ENCODE measurements at regions not wholly inside any gene's neighbourhood (a gene's known extent, or its start where the extent isn't known, plus 50 kb on each side); places are given as distances from the start of the nearest gene placed in this dataset.

DNA sequence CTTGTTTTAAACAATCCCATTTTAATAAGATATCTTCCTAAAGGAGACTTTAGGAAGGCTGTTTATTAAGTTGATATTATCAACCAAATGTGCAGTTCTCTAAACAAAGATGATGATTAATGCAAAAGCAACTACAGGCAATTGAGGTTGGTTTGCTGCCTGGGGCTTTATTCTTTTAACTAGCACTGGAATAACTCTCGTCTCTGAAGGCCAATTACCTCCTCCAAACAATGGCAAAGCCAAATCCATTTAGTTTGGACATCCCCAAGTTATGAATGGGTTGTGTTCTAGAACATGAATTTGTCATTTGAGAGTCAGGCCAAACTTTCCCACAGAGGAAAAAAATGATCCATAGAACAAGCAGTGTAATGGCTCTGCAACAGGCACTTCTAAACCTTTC, 114.1 kb downstream of the SLC16A9 start:
- no peaks in the 10 kb centered on the region for H3K36me3 ChIP-seq (ENCODE audit: control insufficient read depth in 1 of 2, insufficient read depth in 2 of 2, low read length in 2 of 2)
- no peaks in the 10 kb centered on the region for H3K9me3 ChIP-seq (ENCODE audit: control insufficient read depth in 1 of 2, low read length in 2 of 2)
- no peaks in the 10 kb centered on the region for H3K27me3 ChIP-seq (ENCODE audit: low read depth, low read length)
- no peak overlapping the region for H3K27ac ChIP-seq (ENCODE audit: low read length)
- peaks cover 0 to 6% of the 10 kb centered on the region in 2 donors for H3K4me1 ChIP-seq (ENCODE audit: control insufficient read depth in 1 of 2, insufficient read depth in 2 of 2, low read length in 2 of 2)
- no peak overlapping the region for H3K4me3 ChIP-seq (ENCODE audit: low read depth in 1 of 2, low read length in 2 of 2)

GRCh38 chr10:59593768-59594167, 115.9 kb downstream of the SLC16A9 start:
- H3K27me3 ChIP-seq (ENCODE audit: low read depth, low read length): no peaks in the 10 kb centered on the region
- no peaks in the 10 kb centered on the region for H3K36me3 ChIP-seq (ENCODE audit: control insufficient read depth in 1 of 2, insufficient read depth in 2 of 2, low read length in 2 of 2)
- no peak overlapping the region for H3K27ac ChIP-seq (ENCODE audit: low read length)
- no peaks in the 10 kb centered on the region for H3K9me3 ChIP-seq (ENCODE audit: control insufficient read depth in 1 of 2, low read length in 2 of 2)
- H3K4me1 ChIP-seq (ENCODE audit: control insufficient read depth in 1 of 2, insufficient read depth in 2 of 2, low read length in 2 of 2): peaks cover 0 to 6% of the 10 kb centered on the region in 2 donors
- no peak overlapping the region for H3K4me3 ChIP-seq (ENCODE audit: low read depth in 1 of 2, low read length in 2 of 2)

GRCh38 chr10:59589796-59590195, 119.9 kb downstream of the SLC16A9 start:
- Histone ChIP-seq H3K27ac (ENCODE audit: low read length) (no peak overlapping the region), H3K27me3 (ENCODE audit: low read depth, low read length) (no peaks in the 10 kb centered on the region), H3K9me3 (ENCODE audit: control insufficient read depth in 1 of 2, low read length in 2 of 2) (no peaks in the 10 kb centered on the region), H3K36me3 (ENCODE audit: control insufficient read depth in 1 of 2, insufficient read depth in 2 of 2, low read length in 2 of 2) (no peaks in the 10 kb centered on the region), H3K4me3 (ENCODE audit: low read depth in 1 of 2, low read length in 2 of 2) (no peak overlapping the region), H3K4me1 (ENCODE audit: control insufficient read depth in 1 of 2, insufficient read depth in 2 of 2, low read length in 2 of 2) (no peaks in the 10 kb centered on the region)

- no peaks in the 10 kb centered on the region for H3K27me3 ChIP-seq (ENCODE audit: low read depth, low read length)
- H3K4me1 ChIP-seq (ENCODE audit: control insufficient read depth in 1 of 2, insufficient read depth in 2 of 2, low read length in 2 of 2): no peaks in the 10 kb centered on the region
- H3K36me3 ChIP-seq (ENCODE audit: control insufficient read depth in 1 of 2, insufficient read depth in 2 of 2, low read length in 2 of 2): no peaks in the 10 kb centered on the region
- H3K9me3 ChIP-seq (ENCODE audit: control insufficient read depth in 1 of 2, low read length in 2 of 2): no peaks in the 10 kb centered on the region
- H3K27ac ChIP-seq (ENCODE audit: low read length): no peak overlapping the region
- no peak overlapping the region for H3K4me3 ChIP-seq (ENCODE audit: low read depth in 1 of 2, low read length in 2 of 2)
These were observed 120.9 kb downstream of the SLC16A9 start for GRCh38 chr10:59588791-59589190.

DNA sequence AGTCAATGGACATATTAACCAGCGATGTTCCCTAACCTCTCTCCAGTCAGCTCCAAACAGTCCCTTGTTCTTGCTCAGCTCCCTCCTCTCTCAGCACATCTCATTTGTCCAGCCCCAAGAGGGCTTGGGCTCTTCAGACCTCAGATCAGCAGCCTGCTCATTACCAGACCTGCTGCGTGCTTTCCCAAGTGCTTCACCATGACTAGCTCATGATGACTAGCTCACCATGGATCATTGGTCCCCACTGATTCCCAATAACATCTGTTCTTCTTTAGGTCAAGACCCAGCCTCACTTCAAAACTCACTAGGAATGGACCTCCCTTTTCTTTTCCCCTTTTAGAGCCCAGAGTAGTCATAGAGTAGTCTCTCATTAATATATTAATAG, 121.9 kb downstream of the SLC16A9 start:
- H3K9me3 ChIP-seq (ENCODE audit: control insufficient read depth in 1 of 2, low read length in 2 of 2): no peaks in the 10 kb centered on the region
- H3K36me3 ChIP-seq (ENCODE audit: control insufficient read depth in 1 of 2, insufficient read depth in 2 of 2, low read length in 2 of 2): no peaks in the 10 kb centered on the region
- no peaks in the 10 kb centered on the region for H3K4me1 ChIP-seq (ENCODE audit: control insufficient read depth in 1 of 2, insufficient read depth in 2 of 2, low read length in 2 of 2)
- H3K4me3 ChIP-seq (ENCODE audit: low read depth in 1 of 2, low read length in 2 of 2): no peak overlapping the region
- no peak overlapping the region for H3K27ac ChIP-seq (ENCODE audit: low read length)
- no peaks in the 10 kb centered on the region for H3K27me3 ChIP-seq (ENCODE audit: low read depth, low read length)

DNA sequence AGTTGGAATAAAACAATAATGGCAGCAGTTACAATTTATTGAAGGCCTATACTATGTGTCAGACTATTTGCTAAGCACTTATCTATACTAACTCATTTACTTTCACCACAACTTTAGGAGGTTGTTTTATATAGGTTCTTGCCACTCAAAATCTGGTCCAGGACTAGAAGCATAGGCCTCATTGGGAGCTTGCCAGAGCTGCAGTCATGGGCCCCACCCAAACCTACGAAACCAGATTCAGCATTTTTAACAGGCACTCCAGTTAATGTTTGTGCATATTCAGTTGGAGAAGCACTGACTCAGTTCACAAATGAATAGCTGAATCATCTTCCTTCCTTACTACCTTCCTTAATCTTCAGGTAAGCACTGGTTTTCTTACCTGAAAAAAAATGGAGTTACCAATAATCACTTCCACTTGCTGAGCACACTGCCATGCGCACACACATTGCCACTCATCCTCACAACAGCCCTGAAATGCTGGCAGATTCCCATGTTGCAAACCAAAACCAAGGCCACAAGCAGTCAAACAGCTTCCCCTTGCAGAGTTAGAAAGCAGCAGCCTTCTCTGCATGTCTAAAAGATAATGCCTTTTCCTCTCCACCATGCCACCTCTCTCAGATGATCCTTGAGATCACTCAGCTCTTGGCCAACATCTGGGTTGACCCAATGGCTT, 122.4 kb downstream of the SLC16A9 start:
- no peaks in the 10 kb centered on the region for H3K36me3 ChIP-seq (ENCODE audit: control insufficient read depth in 1 of 2, insufficient read depth in 2 of 2, low read length in 2 of 2)
- H3K4me3 ChIP-seq (ENCODE audit: low read depth in 1 of 2, low read length in 2 of 2): no peak overlapping the region
- H3K9me3 ChIP-seq (ENCODE audit: control insufficient read depth in 1 of 2, low read length in 2 of 2): no peaks in the 10 kb centered on the region
- no peaks in the 10 kb centered on the region for H3K4me1 ChIP-seq (ENCODE audit: control insufficient read depth in 1 of 2, insufficient read depth in 2 of 2, low read length in 2 of 2)
- H3K27ac ChIP-seq (ENCODE audit: low read length): no peak overlapping the region
- H3K27me3 ChIP-seq (ENCODE audit: low read depth, low read length): no peaks in the 10 kb centered on the region

GRCh38 chr10:59586407-59586891, 123.2 kb downstream of the SLC16A9 start:
- Histone ChIP-seq H3K4me3 (ENCODE audit: low read depth in 1 of 2, low read length in 2 of 2) (no peak overlapping the region), H3K27ac (ENCODE audit: low read length) (no peak overlapping the region), H3K27me3 (ENCODE audit: low read depth, low read length) (no peaks in the 10 kb centered on the region), H3K9me3 (ENCODE audit: control insufficient read depth in 1 of 2, low read length in 2 of 2) (no peaks in the 10 kb centered on the region), H3K36me3 (ENCODE audit: control insufficient read depth in 1 of 2, insufficient read depth in 2 of 2, low read length in 2 of 2) (no peaks in the 10 kb centered on the region), H3K4me1 (ENCODE audit: control insufficient read depth in 1 of 2, insufficient read depth in 2 of 2, low read length in 2 of 2) (no peaks in the 10 kb centered on the region)

GRCh38 chr10:59585046-59585700, 124.5 kb downstream of the SLC16A9 start:
- H3K4me1 ChIP-seq (ENCODE audit: control insufficient read depth in 1 of 2, insufficient read depth in 2 of 2, low read length in 2 of 2): peaks cover 0 to 2% of the 10 kb centered on the region in 2 donors
- no peaks in the 10 kb centered on the region for H3K27me3 ChIP-seq (ENCODE audit: low read depth, low read length)
- no peak overlapping the region for H3K4me3 ChIP-seq (ENCODE audit: low read depth in 1 of 2, low read length in 2 of 2)
- H3K9me3 ChIP-seq (ENCODE audit: control insufficient read depth in 1 of 2, low read length in 2 of 2): no peaks in the 10 kb centered on the region
- no peaks in the 10 kb centered on the region for H3K36me3 ChIP-seq (ENCODE audit: control insufficient read depth in 1 of 2, insufficient read depth in 2 of 2, low read length in 2 of 2)
- H3K27ac ChIP-seq (ENCODE audit: low read length): no peak overlapping the region

GRCh38 chr10:59582780-59583179, 126.9 kb downstream of the SLC16A9 start:
- Histone ChIP-seq H3K36me3 (ENCODE audit: control insufficient read depth in 1 of 2, insufficient read depth in 2 of 2, low read length in 2 of 2) (no peaks in the 10 kb centered on the region), H3K9me3 (ENCODE audit: control insufficient read depth in 1 of 2, low read length in 2 of 2) (no peaks in the 10 kb centered on the region), H3K4me3 (ENCODE audit: low read depth in 1 of 2, low read length in 2 of 2) (no peak overlapping the region), H3K4me1 (ENCODE audit: control insufficient read depth in 1 of 2, insufficient read depth in 2 of 2, low read length in 2 of 2) (peaks cover 0 to 14% of the 10 kb centered on the region in 2 donors), H3K27ac (ENCODE audit: low read length) (no peak overlapping the region), H3K27me3 (ENCODE audit: low read depth, low read length) (no peaks in the 10 kb centered on the region)

- H3K36me3 ChIP-seq (ENCODE audit: control insufficient read depth in 1 of 2, insufficient read depth in 2 of 2, low read length in 2 of 2): no peaks in the 10 kb centered on the region
- no peaks in the 10 kb centered on the region for H3K27me3 ChIP-seq (ENCODE audit: low read depth, low read length)
- no peaks in the 10 kb centered on the region for H3K9me3 ChIP-seq (ENCODE audit: control insufficient read depth in 1 of 2, low read length in 2 of 2)
- no peak overlapping the region for H3K4me3 ChIP-seq (ENCODE audit: low read depth in 1 of 2, low read length in 2 of 2)
- no peak overlapping the region for H3K27ac ChIP-seq (ENCODE audit: low read length)
- H3K4me1 ChIP-seq (ENCODE audit: control insufficient read depth in 1 of 2, insufficient read depth in 2 of 2, low read length in 2 of 2): peaks cover 0 to 14% of the 10 kb centered on the region in 2 donors
These were observed 127.6 kb downstream of the SLC16A9 start for GRCh38 chr10:59582058-59582457.

- H3K4me1 ChIP-seq (ENCODE audit: control insufficient read depth in 1 of 2, insufficient read depth in 2 of 2, low read length in 2 of 2): peaks cover 0 to 14% of the 10 kb centered on the region in 2 donors
- no peaks in the 10 kb centered on the region for H3K36me3 ChIP-seq (ENCODE audit: control insufficient read depth in 1 of 2, insufficient read depth in 2 of 2, low read length in 2 of 2)
- no peak overlapping the region for H3K4me3 ChIP-seq (ENCODE audit: low read depth in 1 of 2, low read length in 2 of 2)
- H3K27ac ChIP-seq (ENCODE audit: low read length): peak overlapping the region; percentile 31
- no peaks in the 10 kb centered on the region for H3K9me3 ChIP-seq (ENCODE audit: control insufficient read depth in 1 of 2, low read length in 2 of 2)
- no peaks in the 10 kb centered on the region for H3K27me3 ChIP-seq (ENCODE audit: low read depth, low read length)
These were observed 129.4 kb downstream of the SLC16A9 start for GRCh38 chr10:59580026-59580863.

All from muscle layer of duodenum (tissue), 2 donors.